ENCODE measurements at regions not wholly inside any gene's neighbourhood (a gene's known extent, or its start where the extent isn't known, plus 50 kb on each side); places are given as distances from the start of the nearest gene placed in this dataset.
A peak's percentile ranks its signal among the peaks of the same experiment; 100 is the strongest.
"Not testable (repeated sequence)": the region's sequence is repeated elsewhere in the genome, so short reads cannot be mapped to it uniquely, and the experiment has no call there.

DNA sequence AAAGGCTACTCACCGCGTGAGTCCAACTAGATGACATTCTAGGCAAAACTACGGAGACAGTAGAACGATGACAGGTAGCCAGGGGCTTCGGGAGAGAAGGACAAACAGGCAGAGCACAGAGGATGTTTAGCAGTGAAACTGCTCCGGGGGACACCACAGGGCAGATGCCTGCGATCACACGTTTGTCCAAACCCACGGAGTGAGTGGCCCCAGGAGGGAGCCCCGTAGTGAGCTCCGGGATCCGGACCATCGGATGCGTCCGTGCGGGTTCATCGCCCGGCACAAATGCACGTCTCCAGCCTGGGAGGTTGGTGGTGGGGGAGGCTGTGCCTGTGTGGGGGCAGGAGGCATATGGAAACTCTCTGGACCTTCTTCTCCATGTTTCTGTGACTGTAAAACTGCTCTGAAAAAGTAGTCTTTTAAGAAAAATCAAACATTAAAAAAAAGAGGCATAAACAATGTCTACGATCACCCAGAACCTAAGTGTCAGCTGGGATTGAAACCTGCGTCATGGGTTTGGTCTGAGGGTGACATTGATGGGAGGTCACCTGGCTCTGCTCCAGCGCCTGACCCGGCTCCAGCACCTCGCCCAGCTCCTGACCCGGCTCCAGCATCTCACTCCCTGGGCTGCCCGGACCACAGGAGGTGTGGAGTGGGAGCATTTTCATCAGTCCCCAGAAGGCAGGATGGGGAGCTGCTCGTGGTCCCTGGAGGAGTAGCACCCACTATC is 83.0 kb upstream of the CTDP1 start:
- DNase-seq, result peak; percentile 16

DNA sequence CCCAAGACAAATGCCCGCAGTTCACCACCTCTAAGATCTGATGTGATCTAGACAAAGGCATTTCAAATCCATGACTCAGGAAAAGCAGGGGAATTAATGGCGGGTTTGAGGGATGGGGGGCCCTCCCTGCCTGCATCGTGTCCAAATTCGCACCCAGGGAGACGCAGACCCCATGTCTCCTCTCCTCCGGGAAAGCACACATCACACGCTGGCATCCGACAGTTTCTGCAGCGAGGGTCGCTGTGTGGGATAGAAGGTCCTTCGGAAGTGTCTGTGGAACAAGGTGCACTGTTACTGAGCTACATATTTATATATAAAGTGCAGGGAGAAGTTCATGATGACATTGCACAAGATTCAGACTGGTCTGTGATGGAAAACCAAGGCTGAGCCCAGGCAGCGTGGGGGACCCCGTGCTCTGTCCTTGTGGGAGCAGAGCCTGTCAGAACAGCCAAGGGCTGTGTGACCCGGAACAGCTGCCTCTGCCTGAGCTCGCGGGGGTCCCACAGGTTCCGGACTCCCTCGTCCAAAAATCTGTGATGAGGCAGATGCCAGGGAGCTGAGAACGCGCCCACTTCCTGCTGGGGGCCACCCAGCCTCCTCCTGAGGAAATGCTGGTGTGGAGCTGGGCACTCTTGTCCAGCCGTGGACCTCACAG is 82.3 kb upstream of the CTDP1 start:
- DNase-seq, result peak; percentile 4

DNA sequence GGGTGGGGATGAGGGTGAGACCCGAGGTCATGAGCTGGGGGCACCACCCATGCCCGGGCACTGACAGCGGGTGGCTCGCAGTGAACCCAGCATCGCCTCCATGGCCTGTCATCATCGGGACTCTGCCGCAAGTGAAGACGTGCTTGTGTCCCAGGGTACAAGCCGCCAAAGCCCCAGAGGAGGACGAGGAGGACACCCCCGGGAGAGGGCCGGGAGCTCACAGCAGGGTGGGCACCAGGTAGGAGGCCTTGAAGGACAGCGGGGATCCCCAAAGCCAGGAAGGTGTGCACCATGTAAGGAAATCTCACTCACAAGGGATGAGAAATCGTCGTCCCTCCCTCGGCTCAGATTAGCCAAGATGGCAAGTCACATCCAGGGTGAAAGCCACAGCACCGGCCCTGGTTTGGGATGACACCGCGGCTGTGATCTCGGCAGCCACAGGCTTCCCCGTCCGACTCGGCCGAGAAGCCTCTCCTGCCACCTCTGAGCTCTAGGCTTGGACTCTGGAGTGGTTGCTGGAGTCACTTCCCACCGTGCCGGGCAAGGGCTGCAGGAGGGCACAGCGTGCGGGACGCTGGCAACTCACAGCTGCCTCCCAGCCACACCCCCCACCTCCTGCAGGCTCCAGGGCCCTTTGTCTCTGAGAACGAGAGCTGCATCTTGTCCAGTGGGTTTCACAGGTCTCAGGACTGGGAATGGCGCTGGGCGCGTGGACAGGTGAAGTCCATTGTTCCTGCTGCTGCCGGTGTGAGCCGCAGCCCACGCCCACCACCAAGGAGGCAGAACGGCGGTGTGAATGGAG is 81.6 kb upstream of the CTDP1 start:
- peak; percentile 14 for DNase-seq

DNA sequence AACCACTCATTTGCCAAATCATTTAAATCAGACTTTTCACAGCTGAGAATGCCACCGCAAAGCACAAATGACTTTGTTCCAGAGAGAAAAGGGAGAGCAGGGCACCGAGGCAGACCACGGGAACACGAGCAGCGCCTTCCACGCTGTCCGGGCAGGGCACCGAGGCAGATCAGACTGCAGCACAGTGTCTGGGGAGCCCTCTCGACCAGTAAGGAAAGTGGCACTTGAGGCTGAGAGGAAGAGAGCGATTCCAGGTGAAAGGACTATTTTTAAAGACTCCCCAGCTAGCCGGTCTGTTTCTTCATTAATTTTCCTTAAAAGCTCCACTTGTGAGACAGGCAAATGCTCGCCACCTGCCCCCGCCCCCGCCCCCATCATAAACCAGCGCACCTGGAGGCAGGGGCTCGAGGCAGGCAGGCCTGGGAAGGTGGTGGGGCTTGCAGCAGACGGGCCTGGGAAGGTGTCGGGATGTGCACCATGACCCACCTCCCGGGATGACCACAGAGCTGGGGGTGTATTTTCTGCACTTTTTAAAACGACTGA is 80.9 kb upstream of the CTDP1 start:
- DNase-seq, result peak; percentile 8

DNA sequence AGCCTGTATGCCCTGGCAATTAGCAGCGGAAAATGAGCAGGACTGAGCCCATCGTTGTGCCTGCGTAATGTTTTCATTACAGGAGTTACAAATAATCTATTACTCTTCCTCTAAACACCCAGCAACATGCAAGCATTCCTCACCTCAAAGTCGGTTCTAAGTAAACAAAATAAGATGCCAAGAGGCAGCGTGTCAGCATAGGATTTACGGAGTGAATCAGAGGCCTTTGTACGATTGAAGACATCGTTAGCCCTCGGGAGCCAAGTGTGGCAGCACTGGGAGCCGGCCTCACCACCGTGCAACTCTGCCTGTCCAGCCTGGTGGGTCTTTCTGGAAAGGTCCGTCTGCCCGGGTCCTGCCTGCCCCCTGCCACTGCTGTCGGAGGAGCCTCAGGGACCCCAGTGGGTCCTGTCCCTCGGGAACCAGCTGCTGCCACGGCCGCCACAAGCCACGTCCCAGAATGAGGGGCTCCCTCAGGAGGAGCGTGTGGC is 80.1 kb upstream of the CTDP1 start:
- peak; percentile 6 for DNase-seq

DNA sequence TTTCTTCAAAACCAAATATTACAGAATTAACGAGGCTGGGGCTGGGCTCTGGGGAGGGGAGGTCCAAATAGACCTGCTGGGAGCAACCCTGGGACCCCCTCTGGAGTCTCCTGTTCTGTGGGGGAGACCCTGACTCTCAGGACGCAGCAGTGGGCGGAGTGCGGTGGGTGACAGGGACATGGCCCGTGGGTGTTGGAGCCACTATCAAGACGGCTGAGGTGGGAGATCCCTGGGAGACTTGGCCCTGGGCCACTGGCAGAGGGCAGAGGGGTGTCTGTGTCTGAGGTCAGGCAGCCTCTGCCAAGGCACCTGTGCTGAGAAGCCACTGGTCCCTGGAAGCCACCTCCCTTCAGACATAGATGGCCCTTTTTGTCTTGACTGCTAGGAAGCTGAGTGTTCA is 79.5 kb upstream of the CTDP1 start:
- peak; percentile 14 for DNase-seq

DNA sequence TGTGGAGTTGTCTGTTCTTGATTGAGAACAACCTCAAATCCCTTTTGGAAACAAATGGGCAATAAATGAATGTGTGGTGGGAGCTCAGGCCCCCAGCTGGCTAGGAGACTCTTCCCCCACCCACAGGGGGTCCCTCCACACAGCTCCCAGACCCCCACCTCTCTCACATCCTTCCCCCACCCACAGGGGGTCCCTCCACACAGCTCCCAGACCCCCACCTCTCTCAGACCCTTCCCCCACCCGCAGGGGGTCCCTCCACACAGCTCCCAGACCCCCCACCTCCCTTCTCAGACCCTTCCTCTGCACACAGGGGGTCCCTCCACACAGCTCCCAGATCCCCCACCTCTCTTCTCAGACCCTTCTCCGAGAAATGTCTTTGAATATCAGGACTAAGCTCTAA is 79.0 kb upstream of the CTDP1 start:
- DNase-seq, result peak; percentile 5

DNA sequence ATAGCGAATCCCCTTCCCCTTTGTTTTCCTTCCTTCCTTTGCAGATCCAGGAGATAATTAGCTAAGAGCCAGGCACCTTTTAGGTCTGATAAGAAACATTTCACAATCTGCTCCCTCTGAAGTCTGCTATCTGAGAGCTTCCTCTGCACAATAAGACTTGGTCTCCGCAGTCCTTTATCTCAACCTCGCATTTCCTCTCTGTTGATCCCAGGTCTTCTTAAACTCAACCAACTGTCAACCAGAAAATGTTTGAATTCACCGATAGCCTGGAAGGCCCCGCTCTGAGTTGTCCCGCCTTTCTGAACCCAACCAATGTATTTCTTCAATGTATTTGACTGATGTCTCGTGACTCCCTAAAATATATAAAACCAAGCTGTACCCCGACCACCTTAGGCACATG is 78.4 kb upstream of the CTDP1 start:
- peak; percentile 8 for DNase-seq

DNA sequence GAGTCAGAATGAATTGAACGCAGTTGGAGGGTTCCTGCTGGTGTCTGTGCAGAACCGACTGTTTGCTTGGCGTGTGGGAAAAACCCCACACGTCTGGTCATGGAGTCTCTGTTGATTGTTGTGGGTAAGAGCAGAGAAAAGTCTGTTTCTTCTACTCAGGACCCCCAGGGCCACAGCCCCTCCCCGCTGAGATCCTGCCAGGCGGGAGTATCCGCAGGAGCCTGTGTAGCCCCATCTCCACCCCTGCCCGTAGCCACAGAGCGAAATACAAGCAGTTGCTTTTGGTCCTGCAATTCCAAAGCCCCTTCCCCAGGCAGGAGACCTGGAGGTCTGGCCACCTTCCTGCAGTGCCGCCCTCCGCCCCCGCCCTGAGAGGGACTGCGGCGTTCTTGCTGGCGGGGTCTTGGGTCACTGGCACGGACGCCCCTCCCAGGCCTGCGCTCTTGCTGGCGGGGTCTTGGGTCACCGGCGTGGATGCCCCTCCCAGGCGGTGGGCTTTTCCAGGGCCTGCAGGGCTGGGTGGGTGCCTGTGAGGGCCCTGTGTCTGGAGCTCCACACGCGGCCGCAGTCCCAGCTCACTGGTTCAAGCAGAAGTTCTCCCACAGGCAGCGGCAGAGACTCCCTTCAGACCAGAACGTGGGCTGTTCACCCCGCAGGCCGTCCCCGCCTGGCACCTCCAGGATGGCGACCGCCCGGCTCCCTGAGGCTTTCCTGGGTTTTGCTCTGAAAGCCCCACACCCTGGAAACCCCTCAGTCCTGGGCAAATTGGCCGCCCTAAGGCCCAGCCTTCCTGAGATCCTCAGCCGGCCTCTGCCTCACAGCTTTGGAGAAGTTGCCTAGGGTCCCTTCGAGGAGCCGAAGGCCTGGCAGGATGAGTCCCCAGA is 76.0 kb upstream of the CTDP1 start:
- peak; percentile 11 for DNase-seq

DNA sequence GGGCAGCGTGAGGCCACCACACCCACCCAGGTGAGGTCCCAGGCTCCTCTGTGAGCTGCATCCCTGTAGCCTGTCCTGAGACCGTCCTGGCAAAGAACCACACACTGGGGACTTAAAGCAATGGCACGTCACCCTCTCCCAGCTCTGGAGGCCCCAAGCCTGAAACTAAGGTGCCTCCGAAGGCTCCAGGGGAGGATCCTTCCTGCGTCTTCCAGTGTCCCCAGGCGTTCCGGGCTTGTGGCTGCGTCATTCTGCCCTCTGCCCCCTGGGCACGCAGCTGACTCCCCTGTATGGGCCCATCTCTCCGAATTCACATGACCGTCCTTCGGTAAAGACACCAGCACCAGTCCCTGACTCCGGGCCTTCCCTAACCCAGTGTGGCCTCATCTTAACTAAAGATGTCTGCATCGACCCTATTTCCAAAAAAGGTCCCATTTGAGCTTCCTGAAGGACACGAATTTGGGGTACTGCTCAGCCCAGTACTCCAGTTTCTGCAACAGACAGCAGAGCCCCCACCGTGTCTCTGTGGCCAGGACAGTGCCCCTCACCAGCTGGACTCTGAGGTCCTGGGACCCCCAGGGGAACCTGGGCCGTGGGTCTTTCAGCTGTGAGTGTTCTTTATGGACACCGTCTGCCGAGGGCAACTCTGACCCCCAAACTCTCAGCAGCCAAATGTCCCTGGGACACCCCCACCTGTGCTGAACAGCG is 75.2 kb upstream of the CTDP1 start:
- DNase-seq, result peak; percentile 12

DNA sequence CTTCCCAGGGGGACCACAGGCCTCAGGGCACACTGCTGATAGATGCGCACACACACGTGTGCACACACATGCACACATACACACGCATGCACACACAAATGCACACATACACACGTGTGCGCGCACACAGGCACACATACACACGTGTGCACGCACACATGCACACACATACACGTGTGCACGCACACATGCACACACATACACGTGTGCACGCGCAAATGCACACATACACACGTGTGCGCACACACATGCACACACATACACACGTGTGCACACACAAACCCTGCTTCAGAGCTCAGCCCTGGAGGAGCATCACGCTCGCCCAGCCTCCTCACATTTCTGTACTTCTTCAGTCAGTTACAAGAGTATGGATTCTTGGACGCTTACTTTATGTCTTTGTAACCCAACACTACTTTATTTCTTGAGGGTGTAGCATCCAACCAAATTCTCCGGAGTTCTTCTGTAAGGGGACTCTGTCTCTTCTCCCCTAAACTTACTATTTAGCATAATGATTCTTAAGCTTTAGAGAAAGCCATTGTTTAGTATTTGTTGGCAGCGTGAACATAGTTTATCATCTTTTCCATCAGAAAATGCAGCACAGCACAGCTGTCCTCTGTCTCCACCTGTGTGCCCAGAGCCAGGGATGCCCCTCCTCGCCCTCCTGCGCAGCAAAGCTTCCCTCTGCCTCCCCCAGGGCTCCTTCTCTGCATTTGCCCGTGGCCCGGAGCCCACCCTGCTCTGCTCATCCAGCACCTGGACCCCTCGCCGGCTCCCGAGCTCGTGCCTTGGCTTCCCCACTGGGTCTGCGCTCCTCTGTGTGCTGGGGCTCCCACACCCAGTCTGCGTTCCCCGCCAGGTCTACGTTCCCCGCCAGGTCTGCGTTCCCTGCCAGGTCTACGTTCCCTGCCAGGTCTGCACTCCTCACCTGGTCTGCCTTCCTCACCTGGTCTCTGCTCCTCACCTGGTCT is 74.4 kb upstream of the CTDP1 start:
- DNase-seq, result peak; percentile 9

DNA sequence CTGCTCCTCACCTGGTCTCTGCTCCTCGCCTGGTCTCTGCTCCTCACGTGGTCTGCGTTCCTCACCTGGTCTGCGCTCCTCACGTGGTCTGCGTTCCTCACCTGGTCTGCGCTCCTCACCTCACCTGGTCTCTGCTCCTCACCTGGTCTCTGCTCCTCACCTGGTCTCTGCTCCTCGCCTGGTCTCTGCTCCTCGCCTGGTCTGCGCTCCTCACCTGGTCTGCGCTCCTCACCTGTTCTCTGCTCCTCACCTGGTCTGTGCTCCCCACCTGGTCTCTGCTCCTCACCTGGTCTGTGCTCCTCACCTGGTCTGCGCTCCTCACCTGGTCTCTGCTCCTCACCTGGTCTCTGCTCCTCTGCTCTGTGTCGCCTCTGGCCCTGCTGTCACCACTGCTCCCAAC is 73.5 kb upstream of the CTDP1 start:
- DNase-seq, result not testable (repeated sequence)

DNA sequence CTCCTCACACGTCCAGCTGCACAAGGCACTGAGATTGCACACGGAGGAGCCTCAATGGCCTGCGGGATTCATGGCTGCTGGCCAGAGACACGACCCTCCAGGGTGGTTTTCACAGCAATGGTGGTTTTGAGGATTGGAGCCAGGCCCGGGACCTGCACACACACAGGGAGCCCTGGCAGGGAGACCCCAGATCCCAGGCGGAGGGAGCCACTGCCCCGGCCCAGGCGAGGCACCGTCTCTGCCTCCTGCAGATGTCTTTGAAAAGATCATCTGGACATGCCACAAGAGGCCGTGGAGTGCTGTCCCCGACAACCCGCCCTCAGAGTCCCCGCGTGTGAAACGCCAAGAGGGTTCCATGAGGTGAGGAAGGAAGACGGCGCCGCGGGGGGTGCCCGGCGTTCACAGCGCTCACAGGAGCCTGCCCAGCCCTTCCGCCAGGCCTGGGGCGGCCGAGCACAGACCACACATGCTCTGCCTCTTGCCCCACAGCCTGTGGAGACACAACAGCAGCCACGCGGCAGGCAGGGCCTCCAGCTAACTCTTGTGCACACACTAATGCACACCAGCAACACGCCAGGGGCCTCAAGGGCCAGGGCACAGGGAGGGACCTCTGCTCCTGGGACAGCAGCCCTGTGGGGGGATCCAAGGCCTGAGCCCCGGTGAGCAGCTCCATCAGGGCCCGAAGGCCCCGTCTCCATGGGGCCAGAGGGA is 72.8 kb upstream of the CTDP1 start:
- peak; percentile 14 for DNase-seq

DNA sequence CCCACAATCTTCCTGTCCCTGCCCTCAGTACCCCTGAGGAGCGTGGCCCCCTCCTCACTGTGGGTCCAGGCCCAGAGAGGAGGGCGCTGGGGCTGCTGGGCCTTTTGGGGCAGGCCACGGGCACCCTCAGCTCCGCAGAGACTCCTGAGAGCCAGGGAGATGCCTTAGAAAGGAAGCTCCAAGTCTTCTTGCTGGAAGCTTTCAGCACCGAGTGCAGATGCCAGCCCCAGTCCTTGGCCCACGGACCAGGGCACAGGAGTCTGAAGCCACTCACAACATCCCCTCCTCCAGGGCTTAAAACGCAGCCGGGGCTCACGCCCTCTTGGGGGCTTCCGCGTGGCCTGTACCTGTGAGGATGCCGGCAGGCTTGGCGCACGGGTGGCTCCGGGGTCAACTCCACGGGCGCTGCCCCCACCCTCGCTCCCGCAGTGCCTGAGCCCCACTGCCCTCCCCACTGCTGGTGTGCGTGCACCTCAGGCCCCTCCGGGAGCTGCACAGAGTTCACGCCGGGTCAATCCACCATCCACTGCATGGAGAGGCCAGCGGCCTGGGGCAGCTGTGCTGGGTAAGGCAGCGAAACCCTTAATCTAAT is 72.1 kb upstream of the CTDP1 start:
- DNase-seq, result peak; percentile 5

DNA sequence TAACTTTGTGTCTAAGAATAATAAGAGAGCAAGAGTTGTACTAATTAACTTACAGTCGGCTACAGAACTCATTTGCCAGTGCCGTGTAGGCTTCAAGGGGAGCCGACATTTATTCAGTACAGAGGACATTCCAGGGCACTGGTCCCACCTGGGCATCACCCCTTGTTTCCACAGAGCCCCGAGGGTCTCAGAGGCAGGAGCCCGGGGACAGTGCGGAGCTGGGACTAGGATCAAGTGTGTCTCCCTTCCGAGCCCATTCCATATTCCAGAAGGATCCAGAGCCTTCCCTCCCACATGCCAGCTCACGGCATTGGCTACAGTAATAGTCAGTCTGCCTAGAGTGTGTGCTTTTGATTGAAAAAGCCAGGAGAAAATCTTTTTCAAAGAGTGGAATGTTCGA is 71.5 kb upstream of the CTDP1 start:
- DNase-seq, result no peak

DNA sequence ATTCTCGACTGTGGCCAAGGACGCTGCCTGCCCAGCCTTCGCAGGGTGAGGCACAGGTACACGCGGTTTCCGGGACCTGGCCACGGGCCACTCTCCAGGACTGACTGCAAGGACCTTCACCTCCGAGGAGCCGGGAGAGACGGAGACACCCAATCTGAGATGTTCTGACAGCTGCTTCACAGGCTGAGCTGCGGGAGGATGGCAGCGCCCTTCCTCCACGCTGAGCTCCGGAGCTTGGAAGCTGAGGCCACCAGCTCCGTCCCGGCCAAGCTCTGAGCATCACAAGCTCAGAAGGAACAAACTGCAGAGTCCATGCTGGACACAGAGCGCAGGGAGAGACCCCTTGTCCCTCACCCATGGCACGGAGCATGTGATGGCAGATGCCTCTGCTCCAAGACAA is 71.1 kb upstream of the CTDP1 start:
- peak; percentile 12 for DNase-seq

DNA sequence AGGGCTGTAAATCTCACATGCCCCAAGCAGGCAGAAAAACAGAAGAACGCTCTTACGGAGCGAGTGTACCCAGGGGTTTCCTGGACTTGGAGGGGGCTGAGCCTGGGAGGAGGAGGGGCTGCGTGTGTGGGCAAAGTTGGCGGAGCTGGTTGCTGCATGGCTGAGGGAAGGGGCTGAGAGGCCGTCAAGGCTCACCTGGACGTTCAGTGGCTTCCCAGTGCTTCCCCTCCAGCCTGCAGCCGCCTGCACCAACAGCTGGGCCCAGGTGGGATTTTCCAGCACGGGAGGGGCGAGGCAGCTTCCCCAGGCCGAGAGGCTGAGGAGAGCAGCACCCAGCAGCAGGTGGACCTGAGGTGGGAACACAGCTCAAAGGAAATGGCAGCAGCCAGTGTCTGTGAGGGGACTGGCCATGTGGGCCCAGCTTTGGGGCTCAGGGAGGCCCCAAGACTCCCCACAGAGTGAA is 70.6 kb upstream of the CTDP1 start:
- DNase-seq, result peak; percentile 8

DNA sequence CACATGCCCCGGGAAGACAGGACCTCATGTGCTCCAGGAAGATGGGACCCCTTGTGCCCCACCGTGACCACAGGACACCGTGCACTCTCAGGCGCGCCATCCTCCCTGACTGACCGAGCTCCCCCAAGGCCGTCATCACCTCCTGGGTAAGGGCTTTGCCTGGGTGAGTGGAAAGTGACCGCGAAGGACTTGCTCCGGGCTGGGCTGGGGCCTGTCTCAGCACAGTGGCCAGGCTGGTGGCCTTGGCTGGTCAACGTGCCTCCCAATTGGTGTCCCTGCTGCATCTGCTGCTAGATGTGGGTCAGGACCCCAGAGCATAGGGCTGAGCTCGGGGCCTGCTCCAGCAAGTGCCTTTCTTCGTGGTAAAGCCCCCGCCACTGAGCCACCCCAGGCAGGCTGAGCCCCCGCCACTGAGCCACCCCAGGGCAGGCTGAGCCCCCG is 69.7 kb upstream of the CTDP1 start:
- peak; percentile 5 for DNase-seq

DNA sequence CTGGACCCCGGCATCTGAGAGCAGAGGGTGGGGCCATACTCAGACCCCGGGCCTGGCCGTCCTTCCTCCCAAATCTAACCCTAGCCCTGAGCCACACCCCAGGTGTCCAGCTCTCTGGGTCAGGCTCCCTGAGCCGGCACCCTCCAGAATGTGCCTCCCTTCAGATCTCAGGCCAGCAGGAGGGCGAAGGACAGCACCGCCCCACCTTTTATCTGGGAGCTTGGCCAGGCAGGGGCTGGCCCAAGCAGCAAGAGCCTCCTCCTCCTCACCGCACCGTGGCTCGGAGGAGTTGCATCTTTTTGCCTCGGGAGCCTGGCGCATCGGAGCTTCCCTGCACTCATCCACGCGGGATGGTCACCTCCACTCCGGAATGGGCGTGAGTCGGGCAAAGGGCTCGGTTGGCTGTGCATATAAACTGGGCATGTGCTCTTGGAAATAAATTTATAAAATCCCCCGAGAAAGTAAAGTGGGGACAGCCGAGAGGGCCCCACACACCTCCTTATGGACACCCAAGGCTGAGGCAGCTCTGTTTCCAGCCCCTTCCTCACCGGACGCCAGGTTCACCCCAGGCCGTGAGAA is 69.1 kb upstream of the CTDP1 start:
- DNase-seq, result peak; percentile 10

All from CD4-positive, alpha-beta T cell treated with Interleukin-15 for 1 hour (primary cell).